ENCODE measurements at regions not wholly inside any gene's neighbourhood (a gene's known extent, or its start where the extent isn't known, plus 50 kb on each side); places are given as distances from the start of the nearest gene placed in this dataset.

DNA sequence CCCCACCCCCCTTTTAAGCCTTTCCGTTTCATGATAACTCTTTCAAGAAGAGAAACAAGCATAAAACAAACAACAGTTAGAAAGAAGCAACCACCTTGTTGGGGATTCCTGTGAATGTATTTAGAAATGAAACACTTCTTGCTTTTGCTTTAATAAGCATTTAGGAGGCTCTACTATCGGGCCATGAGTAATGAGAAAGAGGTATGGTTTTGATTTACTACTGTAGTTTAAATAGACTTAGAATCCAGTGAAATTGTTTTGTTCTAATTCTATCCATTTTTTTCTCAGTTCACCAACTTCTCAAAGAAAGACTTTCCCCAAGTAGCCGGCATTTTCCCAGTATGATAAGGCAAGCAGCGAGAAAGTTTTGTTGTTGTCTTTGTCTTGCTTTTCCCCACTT lies 168.7 kb upstream of the HABP2 start:
- intact Hi-C loops (cut with DNase I) = loop anchor here (5.0 kb wide), 3 partner anchors 252 to 662 kb away; partner anchors contain the start of gene TCF7L2
- DNase-seq (ENCODE audit: missing footprints) (no peak), ATAC-seq (no peak)

DNA sequence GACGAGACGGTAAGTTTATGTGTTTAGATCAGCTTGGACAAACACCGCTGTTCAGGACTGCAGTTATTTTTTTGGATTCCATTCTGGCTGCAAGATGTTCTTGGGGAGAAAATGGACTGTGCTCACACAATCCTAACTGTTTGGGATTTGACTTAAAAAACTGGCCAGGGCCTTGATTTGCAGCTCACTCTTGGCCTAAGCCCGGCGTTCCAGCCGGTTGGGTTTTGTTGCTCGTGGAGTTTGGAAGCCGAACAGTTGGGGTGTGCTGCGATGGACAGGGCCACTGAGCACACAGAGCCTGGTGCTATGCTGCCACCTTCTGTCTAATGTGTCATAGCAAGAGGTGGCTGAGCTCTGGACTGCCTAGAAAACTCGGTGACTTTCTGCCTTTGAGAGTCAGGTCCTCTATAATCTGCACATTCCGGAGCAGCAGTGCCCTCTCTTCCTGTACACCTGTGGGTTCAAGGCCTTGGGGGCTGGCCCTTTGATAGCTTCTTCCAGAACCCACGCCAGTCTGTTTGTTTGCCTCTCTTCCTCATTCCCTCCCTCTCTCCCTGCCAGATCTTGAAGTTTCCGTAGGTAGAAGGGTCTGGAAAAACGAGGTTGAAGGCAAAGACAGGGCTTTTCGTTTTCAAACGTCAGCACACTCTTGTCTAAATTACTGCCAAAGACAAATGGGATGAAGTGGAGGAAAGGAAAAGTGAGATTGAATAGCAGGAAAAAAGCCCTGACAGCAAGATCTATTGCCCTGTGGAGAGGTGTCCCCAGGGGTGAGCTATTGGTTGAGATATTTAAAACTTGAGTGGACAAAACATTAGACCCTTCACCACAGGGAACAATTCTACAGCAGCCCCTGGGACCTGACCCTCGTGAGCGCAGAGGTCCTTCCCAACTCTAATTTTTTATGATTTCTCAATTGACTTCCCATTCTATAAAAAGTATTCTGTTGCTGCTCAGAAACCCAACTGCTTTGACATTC lies 167.5 kb upstream of the HABP2 start:
- peak; percentile 89 for DNase-seq (ENCODE audit: missing footprints)
- intact Hi-C loops (cut with DNase I) = loop anchor here (5.0 kb wide), 2 partner anchors 818 to 913 kb away; no protein-coding TSS in a partner anchor
- peak; percentile 97 for ATAC-seq

DNA sequence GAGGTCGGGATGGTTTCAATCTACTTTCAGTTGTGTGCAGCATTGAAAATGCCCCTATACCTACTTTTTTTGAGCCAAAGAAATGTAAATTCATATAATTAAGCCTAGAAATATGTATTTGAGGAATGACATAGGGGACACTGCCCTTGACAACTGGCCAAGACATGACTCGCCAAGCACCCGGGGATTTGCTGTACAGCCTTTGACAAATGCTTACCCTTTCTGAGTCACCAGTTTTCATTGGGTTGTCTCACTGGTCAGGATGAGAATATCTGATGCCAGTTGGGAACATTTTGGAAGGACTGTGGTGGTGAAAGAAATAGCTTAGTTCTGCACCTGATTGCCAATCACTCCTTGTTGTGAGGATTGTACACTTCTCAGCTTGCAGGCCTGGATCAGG lies 166.8 kb upstream of the HABP2 start:
- intact Hi-C loops (cut with DNase I) = loop anchor here (5.0 kb wide), 2 partner anchors 819 to 914 kb away; no protein-coding TSS in a partner anchor
- no peak for DNase-seq (ENCODE audit: missing footprints)
- ATAC-seq = no peak

DNA sequence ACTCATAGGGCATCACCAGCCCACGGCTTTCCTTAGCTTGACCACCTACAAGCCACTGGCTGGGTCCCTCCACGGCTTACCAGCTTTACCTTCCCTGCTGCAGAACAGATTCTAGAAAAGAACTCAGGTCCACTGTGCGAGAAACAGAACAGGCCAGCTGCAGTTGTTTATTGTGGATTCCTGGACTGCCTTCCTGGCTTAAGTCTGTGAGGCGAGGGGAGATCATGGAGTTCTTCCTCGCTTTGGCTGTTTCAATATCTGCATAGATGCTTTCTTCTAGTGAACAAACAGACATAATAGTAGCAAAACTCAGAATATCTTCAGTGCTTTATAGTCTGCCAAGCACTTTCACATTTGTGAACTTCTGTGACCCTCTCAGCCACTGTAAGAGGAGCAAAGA lies 162.9 kb upstream of the HABP2 start:
- no peak for DNase-seq (ENCODE audit: missing footprints)
- intact Hi-C loops (cut with DNase I) = loop anchor here (5.0 kb wide), 2 partner anchors 823 to 918 kb away; no protein-coding TSS in a partner anchor
- ATAC-seq = no peak

DNA sequence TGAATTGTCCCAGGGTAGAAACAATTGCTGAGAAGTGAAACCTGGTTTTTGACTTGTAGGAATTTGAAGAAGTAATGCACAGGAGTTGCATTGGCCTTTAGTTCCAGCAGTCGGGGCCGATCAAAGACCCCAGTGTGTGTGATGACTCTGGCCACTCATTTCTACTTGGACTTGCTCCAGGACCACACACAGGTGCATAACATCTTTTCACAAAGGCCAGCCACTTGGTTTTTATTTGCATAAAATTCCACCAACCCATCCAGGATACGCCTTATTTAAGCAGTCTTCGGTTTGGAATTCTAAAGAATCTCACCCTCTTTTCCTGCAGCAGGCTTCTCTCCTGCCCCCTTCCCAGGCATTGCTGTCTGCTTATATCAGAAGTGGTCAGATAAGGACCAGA lies 162.0 kb upstream of the HABP2 start:
- intact Hi-C loops (cut with DNase I) = no loop called here
- no peak for ATAC-seq
- DNase-seq (ENCODE audit: missing footprints) = no peak

DNA sequence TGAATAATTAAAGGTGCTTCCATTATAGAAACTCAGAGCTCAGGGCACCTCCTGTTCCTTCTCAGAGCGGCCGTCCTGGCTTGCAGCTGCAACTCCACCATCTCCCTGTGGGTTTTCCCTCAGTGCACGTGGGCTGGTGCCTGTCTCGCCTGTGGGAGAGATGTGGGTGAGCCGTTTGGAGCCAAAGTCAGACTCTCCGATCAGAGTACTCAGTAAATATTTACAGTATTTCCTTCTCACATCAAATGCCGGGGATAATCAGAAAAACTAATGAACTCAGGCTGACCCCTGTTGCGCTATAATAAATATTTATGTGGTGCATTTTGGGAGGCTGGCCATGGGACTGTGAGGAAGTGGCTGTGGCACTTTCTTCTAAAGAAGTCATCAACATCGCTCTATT lies 155.8 kb upstream of the HABP2 start:
- no peak for DNase-seq (ENCODE audit: missing footprints)
- intact Hi-C loops (cut with DNase I) = no loop called here
- no peak for ATAC-seq

DNA sequence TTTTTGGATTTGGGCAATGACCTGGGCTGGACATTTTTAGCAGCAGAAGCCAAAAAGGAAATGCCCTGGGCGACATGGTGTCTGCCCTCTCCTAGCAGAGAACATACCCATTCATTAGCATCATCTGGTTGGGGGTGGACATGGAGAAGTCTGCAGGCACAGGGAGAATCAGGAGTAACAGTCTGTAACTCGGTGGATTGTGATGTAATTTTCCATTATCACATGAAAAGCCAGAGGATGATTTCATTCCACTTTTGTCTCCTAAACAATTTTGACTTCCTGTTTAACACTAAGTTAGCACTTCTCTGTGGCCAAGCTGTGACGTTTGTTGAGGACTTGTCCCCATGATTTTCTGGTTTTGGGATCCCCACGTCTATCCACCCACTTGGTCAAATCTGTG lies 153.8 kb upstream of the HABP2 start:
- intact Hi-C loops (cut with DNase I) = no loop called here
- DNase-seq (ENCODE audit: missing footprints) = no peak

DNA sequence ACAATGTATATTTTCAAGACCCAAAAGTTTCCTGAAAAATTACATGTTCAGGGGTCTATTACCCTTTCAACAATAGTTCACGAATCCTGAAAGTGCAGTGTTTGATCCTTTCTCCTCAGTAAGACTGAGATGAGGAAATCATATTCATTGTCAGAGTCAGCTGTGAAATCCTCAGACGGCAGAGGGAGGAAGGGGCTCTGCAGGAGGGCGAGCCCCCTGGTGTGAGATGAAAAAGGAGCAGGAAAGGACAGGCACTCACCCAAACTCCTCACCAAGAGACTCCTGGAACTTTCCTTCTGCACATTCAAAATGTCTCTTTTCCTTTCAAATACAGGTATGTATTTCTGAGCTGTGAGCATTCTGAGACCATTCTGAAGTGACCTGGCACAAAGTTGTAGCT lies 150.3 kb upstream of the HABP2 start:
- DNase-seq (ENCODE audit: missing footprints) (no peak), ATAC-seq (no peak)
- intact Hi-C loops (cut with DNase I) = no loop called here

More for the DNA sequence above, 153.8 kb upstream of the HABP2 start:
- no peak for ATAC-seq

DNA sequence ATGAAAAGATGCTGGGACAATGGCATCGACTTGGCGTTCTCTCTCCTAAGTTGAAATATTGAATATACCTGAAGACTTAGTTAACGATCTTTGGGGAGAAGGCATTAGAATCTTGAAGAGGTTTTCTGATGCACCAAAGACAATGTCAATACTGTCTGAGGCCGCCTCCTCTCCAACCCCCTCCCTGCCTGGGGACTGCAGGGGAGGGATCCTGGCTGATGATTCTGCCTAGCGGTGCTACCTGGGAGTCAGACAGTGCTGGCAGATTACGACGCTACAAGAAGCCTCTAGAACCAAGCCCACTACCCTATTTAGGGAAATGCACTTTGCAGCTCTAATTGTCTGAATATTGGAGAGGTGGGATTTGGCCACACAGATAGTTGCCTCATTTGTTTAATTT lies 145.6 kb upstream of the HABP2 start:
- intact Hi-C loops (cut with DNase I) = no loop called here
- no peak for DNase-seq (ENCODE audit: missing footprints)
- ATAC-seq = no peak

DNA sequence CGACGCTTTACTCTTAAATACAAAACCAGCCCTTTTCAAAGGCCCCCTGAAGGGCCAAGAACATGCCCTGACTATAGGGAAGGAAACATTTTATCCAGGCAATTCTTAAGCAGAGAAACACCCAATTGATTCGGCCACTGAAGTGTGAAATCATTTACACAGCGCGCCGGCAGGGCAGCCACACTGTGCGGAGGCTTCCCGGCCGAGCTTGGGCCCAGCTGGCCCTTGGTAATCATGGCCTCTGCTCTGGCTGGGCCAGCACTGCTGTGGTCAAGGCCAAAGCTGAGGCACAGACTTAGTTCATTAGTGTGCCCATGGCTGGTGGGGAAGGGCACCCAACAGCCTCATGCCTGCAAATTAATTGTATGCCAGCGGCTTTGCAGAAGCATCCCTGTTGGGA lies 143.7 kb upstream of the HABP2 start:
- DNase-seq (ENCODE audit: missing footprints) = no peak

DNA sequence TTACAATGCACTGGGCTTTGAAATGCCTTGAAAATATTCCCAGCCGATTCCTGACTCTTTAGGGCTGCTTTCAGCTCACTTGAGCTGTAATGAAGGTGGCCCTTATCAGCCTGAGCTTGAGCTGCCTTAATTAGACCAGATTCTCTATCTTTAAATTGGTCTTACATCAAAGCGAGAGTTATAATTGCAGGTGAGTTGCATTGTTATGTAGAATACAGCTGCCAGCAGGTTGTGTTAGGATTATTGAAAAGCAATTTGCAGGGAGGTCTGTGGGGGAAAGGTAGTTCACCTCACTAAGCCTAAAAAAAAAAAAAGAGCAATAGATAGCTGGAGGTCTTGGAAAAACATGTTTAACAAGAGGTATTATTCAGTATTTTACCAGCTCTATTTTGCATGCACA lies 142.2 kb upstream of the HABP2 start:
- intact Hi-C loops (cut with DNase I) = no loop called here
- ATAC-seq (no peak), DNase-seq (ENCODE audit: missing footprints) (no peak)

More for the DNA sequence above, 143.7 kb upstream of the HABP2 start:
- intact Hi-C loops (cut with DNase I) = no loop called here
- ATAC-seq = no peak

DNA sequence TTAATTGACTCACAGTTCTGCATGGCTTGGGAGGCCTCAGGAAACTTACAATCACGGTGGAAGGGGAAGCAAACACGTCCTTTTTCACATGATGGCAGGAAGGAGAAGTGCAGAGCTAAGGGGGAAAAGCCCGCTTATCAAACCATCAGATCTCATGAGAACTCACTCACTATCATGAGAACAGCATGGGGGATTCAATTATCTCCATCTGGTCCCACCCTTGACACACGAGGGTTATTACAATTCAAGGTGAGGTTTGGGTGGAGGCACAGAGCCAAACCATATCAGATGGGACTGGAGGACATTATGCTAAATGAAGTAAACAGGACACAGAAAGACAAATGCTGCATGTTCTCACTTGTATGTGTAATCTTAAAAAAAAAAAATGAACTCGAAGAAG lies 141.4 kb upstream of the HABP2 start:
- no peak for ATAC-seq
- DNase-seq (ENCODE audit: missing footprints) = no peak
- intact Hi-C loops (cut with DNase I) = no loop called here

DNA sequence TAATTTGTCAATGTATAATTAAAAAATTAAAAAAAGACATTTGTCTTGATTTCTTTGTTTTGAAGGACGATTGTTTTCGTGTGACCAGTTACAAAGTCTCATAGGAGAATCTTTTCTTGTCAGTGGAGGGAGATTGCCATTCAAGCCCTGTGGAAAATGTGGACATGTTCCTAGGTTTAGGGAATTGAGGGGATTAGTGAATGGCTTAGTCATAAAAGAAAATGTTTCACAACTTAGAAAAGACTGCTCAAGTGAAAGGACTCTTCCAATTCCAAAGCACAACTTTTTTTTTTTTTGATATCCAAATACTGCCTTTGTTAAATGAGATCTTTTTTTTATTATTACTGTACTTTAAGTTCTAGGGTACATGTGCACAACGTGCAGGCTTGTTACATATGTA lies 140.7 kb upstream of the HABP2 start:
- intact Hi-C loops (cut with DNase I) = no loop called here
- ATAC-seq = no peak
- DNase-seq (ENCODE audit: missing footprints) = no peak

DNA sequence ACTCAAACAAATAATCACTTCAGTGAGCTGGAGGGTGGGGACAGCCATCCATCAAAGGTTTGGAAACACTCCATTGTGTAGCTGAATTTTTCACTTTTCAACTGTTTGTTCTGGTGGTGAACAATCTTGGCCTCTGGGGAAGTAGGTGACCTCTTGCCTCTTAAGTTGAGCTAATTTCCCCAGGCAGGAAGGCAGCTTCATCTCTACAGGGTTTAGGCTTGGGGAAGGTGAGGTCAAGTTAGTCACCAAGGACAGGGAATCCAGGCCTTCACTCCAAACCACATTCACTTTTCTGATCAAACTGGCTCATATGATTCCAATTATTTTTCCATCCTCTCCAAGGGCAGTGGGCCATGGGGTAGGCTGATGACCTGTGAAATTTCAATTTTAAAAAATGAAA lies 138.3 kb upstream of the HABP2 start:
- ATAC-seq (no peak), DNase-seq (ENCODE audit: missing footprints) (no peak)
- intact Hi-C loops (cut with DNase I) = no loop called here

DNA sequence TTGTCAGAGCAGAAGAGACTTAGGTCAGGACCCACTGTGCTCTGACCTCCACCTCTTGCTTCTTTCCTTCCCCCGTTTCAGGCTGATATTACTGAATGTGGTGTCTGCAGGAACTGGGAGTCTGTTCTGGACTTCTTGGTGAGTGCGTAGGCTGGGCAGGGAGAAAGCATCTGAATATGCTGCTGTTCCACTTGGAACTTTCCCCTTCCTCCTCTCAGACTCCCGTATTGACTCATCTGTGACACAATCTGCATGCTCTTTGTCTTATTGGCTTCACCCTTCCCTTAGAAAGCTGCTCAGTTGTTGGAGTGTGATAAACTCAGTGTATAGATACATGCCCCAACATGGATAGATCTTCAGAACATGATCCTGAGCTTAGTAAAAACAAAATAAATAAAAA lies 137.6 kb upstream of the HABP2 start:
- DNase-seq (ENCODE audit: missing footprints) = no peak
- intact Hi-C loops (cut with DNase I) = no loop called here
- no peak for ATAC-seq

DNA sequence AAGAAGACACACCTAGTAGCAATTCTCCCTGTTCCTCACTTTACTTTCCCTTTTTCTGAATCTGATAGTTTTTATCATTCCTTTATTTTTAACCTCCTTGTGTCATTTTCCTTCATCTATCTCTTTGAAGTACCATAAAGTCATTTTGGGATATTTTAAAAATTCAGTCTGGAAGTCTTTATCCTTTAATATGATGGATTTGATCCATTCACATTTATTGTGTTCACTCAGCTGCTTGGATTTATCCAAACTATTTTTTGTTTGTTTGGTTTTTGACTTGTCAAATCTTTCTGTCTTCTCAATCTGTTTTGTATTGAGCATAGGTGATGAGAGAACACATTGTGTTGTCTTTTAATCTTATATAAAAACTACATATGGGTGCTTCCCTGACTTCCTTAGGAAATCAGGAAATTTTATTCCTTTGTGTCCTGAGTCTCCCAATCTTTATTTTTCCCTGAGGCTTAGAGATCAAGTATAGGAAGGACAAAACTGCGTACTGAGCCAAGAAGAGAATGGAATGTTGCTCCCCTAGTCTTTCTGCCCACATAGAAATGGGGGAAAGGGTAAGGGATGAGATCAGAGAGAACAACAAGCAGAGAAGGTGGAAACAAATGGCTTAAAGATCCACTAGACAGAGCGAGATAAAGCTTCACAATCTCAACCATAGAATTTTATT lies 132.7 kb upstream of the HABP2 start:
- DNase-seq (ENCODE audit: missing footprints) (no peak), ATAC-seq (no peak)
- intact Hi-C loops (cut with DNase I) = no loop called here

DNA sequence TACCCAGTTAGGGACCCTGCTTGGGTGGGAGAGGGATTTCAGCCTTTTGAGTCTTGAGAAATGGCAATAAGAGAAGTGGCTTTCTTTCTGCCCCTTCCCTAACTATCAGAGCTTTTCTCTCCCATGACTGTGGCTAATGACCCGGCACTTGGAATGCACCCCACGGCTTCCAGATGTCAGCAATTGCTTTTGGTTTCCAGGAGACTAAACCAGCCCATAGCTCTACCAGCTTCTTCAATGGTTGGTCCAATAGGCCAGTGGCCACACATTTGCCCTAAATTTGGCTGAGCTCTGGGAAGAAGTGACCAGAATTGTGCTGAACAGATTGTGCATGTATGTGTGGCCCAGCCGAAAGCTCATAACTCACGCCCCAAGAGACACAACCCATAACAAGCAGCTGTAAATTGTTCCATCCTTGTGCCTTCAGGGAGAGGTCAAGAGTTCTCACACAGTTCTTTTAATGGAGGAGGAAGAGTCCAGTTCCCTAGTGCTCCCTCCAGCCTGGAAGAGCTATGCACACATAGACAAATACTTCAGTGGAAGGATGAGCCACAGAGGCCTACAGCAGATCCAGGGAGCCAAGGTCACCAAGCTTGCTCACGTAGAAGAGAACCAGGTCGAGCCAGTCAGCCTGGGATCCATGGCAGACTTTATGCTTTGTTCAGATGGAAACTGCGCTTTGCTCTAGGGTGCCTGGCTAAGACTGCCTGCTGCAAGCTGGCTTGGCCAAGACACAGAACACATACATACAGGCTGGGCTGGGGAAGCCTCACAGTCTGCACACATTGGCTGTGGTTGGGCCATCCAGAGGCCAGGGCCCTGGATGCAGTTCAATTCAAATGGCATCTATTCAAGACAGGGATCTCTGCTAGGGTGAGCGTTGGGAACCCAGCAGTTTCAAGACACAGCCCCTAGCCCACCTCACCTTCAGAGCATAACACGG lies 131.8 kb upstream of the HABP2 start:
- intact Hi-C loops (cut with DNase I) = no loop called here
- ATAC-seq = no peak
- no peak for DNase-seq (ENCODE audit: missing footprints)

DNA sequence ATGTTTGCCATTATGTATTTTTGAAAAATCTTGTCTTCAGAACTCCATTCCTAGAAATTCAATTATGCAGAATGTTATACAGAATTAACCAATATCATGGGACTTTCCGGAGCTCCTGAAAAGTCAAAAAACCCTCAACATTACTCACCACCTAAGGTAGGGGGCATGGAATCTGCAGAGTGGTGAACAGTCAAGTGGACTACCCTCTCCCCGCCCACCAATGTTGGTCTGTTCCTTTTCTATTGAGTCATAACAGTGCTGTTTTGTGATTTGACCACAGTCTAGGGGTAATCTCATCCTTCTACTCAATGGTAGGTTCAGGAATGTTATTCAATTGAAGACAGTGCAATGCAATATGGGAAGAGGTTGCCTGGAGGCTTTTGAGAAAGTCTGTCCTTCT lies 130.5 kb upstream of the HABP2 start:
- DNase-seq (ENCODE audit: missing footprints) = no peak
- intact Hi-C loops (cut with DNase I) = no loop called here
- no peak for ATAC-seq

All from Right ventricle myocardium inferior (tissue), 1 donor.